ENCODE measurements at regions not wholly inside any gene's neighbourhood (a gene's known extent, or its start where the extent isn't known, plus 50 kb on each side); places are given as distances from the start of the nearest gene placed in this dataset.

DNA sequence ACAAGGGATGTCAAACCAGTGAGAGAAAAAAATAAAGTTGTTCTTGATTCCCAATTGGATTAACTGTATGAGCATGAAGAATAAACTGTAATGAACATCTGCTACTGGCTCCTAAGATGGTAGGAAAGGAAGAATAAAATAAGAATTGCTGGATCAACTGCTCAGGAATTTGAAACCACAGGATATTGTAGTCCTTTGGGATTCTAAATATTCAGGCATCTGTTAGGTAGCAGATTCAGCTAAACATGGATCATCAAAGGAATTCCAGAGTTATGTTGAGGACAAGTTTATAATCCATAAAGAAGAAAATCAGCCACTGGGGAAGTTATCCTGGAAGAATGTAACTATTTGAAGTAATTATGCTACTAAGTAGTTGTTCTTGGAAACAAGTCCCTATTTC is 65.8 kb downstream of the ISL1 start:
- DNase-seq, result no peak

DNA sequence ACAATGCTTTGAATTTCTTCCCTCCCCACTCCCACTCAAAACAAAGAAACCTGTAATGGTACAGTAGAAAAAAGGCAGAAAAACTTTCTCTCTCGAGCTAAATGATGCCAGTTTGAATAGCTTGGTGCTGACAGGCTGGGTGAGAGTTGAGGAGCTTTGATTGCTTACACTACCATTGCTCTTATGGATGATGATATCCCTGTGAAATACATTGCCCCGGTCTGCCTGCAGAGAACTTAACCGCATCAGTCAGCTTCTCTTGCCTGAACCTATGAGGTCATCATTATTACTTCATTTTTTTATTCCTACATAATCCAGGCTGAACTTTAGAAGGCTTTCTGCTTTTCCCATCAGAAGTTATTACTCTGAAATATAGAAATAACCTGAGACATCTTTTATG is 69.3 kb downstream of the ISL1 start:
- no peak for DNase-seq

DNA sequence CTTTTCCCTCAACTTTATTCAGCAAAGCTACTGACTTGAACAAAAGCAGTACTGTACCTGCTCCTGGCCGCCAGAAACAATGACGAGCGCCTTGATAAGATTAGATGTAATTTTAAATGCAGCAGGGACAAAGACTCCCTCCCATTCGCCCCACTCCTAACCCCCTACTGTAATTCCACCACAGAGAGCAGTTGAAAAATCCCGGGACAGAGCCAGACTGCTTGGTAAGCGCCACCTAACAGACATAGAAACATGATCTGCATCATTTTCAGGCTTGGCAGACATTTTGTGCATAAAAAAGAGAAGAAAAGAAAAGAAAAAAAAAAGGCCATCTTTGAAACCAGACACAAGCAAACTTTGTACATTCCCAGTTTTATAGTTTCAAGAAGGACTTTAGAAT is 81.9 kb downstream of the ISL1 start:
- no peak for DNase-seq

GRCh38 chr5:51466214-51466613 is 83.0 kb downstream of the ISL1 start:
- no peak for DNase-seq

DNA sequence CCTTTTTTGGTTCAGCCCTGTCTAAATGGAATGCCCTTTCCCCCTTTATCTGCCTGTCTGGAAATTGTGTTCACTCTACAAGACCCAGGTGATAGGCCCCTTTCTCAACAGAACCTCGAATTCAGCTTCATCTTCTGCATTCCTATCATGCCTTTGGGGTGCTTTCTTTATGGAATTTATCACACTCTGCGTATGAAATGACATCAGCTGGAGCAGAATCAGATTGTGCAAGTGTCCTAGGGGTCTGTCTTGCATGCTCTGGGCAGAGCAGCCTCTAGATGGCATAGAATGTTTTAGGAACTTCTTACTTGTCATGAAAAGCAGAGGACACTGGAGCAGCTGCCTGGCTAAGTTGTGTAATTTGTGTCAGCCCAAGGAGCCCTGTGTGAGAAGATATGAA is 84.9 kb downstream of the ISL1 start:
- DNase-seq, result no peak

GRCh38 chr5:51471630-51472029 is 88.4 kb downstream of the ISL1 start:
- DNase-seq, result no peak

DNA sequence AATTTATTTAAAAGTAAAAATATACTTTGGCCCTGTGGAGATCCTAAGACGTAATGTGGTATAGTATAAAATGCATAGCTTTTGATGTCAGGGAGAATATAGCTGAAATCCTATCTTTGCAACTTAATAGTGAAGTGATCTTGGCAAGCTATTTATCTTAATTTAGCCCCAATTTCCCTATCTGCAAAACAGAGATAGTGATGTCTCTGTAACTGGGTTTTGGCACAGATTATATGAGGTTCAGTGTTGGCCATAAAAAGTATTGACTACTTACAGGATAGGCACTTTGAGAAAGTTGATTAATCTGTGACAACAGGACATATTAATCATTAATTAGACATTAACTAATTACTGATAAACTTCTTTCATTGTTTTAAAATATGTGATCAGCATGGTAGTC is 89.2 kb downstream of the ISL1 start:
- no peak for DNase-seq

DNA sequence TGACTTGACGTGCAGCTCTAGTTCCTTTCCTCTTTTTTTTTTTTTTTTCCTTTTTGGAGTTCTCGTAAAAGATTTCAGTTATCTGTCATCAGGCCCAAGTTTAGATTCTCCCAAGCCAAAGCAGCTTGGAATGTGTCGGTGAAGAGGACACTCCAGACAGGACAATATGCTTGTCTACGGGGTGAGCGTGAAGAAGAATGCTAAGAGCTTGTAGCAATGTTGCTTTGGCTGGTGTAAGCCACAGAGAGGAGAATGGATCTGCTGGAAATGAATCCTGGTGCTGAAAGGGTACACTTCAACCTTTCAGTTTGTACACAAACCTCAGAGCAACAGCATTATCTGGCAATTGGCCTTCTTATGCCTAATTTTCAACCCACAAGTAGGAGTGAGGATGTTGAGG is 92.4 kb downstream of the ISL1 start:
- no peak for DNase-seq

DNA sequence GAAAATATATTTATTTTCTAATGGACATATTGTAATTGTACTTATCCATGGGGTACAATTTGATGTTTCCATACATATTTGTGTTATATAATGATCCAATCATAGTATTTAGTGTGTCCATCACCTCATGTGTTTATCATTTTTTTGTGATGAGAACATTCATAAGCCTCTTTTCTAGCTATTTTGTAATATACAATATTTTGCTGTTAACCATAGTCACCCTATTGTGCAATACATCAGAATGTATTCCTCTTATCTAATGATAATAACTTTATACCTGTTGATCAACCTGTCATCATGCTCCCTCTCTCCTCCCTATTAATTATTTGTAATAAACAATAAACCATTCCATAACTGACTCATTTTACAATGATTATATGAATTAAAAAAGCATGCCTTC is 93.2 kb downstream of the ISL1 start:
- no peak for DNase-seq

DNA sequence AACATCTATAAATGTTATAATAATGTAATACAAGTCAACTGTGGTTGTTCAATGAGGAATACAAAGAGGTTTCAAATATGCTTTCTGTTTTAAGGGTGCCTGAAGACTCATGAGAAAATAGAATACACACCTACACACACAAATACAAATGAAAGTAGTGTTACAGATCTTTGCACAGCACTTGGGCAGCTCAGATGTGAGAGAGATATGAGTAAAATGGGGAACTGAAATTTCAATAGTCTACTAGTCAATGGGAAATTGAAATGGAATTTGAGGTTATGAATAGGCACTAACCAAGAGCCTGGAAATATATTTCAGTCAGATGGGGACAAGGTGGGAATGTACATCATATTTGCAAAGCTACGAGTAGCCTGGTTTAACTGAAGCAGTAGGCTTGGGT is 96.6 kb downstream of the ISL1 start:
- DNase-seq, result no peak

GRCh38 chr5:51484326-51484725 is 101.1 kb downstream of the ISL1 start:
- DNase-seq, result no peak

- DNase-seq, result no peak
These were observed 102.9 kb downstream of the ISL1 start for GRCh38 chr5:51486158-51486557.

DNA sequence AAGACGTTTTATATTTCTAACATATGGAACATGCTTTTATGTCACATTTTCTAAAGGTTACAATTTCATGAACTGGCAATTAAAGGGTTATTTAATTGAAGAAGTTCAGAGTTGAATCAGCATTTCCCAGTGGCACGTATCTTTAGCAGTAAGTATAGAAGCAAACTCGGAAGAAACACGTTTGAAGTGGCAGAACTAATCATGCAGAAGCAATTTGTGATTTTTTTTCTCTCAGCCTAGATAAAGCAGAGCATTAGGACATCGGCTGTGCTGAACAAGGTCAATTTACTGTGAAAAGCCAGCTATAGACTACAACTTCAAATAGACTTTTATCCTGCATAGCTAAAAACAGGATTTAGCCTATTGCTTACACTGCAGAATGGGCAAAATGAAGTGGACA is 104.7 kb downstream of the ISL1 start:
- no peak for DNase-seq

DNA sequence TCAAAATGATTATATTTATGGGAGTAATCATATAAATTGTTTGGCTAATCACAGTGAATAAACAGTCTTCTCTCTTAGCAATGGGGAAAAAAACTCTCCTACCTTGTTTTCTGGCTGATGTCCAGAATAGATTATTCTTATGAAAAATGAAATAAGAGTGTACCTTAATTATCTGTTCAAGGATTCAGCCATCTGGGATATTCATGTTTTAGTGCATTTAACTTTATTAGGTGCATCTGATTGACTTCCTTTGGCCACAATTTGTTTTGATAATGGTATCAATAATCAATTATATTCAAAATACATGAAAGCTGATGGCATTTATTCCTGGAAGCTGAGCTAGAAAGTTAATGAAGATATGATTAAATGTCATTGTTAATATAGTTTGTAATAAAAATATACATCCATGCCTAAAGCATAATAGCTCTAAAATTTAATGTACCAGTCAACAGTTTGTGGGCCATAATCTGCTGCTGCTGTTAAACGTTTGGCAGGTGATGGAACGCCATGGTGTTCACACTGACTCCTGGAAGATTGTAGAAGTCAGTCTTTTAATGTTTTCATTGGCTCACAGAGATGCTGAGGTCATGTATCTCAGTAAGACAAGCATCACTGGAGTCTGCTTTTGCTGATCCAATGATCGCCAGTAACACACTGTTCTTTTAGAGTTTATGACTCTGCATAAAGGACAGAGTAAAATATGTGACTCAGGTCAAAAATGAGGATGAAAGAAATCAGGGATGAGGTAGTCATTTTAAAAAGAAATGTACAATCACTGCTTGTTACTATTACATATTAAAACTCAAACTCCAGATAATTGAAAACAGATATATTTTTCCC is 105.8 kb downstream of the ISL1 start:
- no peak for DNase-seq

- no peak for DNase-seq
These were observed 111.6 kb downstream of the ISL1 start for GRCh38 chr5:51494821-51495220.

DNA sequence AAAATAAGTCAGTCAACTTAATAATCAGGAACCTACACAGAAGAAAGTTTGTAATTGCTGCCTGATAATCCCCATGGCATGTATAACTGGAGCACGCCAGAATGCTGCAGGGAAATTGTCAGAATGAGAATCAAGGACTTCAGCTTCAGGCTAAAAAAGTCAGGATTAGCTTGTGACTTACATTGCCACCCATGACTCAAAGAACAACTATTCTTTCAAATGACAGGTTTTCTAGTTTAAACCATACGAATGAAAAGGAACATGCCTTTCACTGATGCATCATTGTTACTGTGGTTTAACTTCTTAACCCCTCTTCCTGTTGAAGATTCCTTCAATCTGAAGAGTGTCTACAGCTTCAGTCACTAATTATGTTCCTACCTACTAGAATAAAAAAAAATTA is 112.4 kb downstream of the ISL1 start:
- DNase-seq, result no peak

- no peak for DNase-seq
These were observed 134.6 kb downstream of the ISL1 start for GRCh38 chr5:51517838-51518237.

DNA sequence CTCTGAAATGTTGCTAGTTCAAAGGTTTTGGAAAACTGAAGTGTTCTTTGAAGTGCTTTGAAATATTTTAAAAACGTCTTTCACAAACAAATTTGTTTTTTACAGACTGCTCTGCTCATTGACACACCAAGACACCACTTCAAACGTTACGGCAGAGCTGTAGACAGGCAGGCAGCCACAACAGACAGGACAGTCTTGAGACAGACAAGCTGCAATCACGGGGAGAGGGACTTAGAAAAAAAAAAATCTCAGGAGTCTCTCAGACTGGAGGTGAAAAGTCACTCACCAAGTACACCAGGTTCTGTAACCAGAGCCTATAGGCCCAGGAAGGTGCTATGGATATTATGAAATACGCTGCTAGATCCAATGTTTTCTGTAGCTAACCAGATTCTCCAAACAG is 135.4 kb downstream of the ISL1 start:
- no peak for DNase-seq

- DNase-seq, result no peak
These were observed 138.3 kb downstream of the ISL1 start for GRCh38 chr5:51521583-51521982.

GRCh38 chr5:51539232-51539631 is 156.0 kb downstream of the ISL1 start:
- no peak for DNase-seq

DNA sequence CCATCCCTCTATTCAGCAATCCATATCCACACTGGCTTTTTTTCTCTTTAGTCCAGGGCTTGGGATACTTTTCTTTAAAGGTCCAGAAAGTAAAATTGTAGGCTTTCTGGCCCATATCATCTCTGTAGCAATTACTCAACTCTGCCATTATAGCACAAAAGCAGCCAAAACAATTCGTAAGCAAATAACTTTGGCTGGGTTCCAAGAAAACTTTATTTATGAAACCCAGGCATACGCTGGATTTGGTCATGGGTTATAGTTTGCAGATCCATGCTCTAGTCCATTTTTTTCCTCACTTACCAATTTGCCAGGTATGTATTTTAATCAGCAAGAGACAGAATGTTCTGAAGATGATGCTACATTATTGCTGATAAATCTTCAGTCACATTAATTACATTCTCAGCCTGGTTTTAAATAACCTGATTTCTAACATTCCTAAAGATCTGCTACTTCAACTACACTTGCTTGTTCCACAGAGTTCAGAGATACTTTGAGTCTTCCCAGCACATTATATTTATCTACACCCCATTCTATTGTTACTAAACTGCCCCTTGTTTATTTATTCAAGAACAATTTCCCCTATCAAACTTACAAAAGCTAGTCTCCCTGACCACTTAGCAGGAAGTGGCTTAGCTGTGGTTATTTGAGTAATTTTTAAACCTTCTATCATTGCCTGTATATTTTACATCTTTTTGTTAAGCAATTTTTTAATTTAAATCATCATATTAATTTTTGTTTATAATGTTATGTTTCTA is 161.0 kb downstream of the ISL1 start:
- DNase-seq, result no peak

GRCh38 chr5:51556833-51557232 is 173.6 kb downstream of the ISL1 start:
- DNase-seq, result no peak

DNA sequence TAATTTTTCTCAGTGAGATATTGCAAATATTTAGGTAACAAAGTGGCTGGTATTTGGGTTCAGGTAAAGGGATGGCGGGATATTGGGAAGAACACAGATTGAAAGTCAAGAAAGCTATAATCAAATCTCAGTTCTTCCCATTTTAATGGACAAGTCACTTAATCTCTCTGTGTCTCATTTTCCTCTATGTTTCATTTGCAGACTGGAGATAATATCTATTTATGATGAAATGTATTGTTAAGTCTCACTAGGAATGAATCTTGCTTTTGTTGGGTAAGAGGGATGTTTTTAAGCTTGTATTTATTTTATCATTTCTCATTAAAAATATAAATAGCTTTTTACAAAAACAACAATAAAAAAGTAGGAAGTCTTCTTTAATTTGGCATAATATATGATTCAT is 175.4 kb downstream of the ISL1 start:
- DNase-seq, result no peak

DNA sequence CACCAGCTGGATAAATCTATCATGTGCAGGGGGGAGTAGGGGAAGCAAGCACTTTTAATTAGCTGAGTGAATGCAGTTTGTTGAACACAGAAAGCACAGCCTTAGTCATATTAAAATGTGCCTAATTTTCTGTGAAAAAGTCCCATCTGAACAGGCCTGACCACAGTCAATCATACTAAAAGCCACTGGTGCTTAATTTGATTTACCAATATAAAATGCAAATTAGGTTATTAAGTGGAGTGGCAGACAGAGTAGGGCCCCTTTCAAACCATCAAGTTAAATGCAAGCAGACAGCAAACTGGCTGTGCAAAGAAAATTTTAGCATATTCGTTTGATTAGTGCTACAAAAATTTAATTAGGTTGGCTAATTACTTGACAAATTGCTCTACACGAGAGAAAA is 176.1 kb downstream of the ISL1 start:
- no peak for DNase-seq
